ENCODE measurements at regions not wholly inside any gene's neighbourhood (a gene's known extent, or its start where the extent isn't known, plus 50 kb on each side); places are given as distances from the start of the nearest gene placed in this dataset.

GRCh38 chr12:84603484-84604248 is 308.9 kb downstream of the SLC6A15 start:
- peaks cover 7% of the 10 kb centered on the region for H3K36me3 ChIP-seq (replicated peaks; ENCODE audit: low read depth, low read length)
- no peaks in the 10 kb centered on the region for H3K79me2 ChIP-seq (ENCODE audit: low read length)
- peaks cover 5% of the 10 kb centered on the region; the same call in 1 of the 2 replicates for H3K9me3 ChIP-seq (ENCODE audit: insufficient read depth, low read length)
- peaks cover 26% of the 10 kb centered on the region for H3K4me1 ChIP-seq (ENCODE audit: low read length)
- peak overlapping the region; percentile 59 for H3K4me2 ChIP-seq (ENCODE audit: low read length)
- no peak for TF ChIP-seq EZH2phosphoT487 (IDR thresholded peaks at IDR 0.05; ENCODE audit: low read depth)
- no peak for TF ChIP-seq CTCF (IDR thresholded peaks at IDR 0.05; ENCODE audit: low read depth, low read length)
- 0 out of 2 replicates have a peak overlapping the region, but pooled peaks have one; percentile 29 for H2AFZ ChIP-seq (ENCODE audit: low read depth, low read length)
- H3K4me3 ChIP-seq (ENCODE audit: low read length), result peak overlapping the region; percentile 23
- H3K9ac ChIP-seq (ENCODE audit: low read length), result no peak overlapping the region
- H4K20me1 ChIP-seq (ENCODE audit: insufficient read depth, low read length), result no peaks in the 10 kb centered on the region
- no peaks in the 10 kb centered on the region for H3K27me3 ChIP-seq (ENCODE audit: low read depth, low read length)
- peak overlapping the region; percentile 33 for H3K27ac ChIP-seq (ENCODE audit: low read length)

DNA sequence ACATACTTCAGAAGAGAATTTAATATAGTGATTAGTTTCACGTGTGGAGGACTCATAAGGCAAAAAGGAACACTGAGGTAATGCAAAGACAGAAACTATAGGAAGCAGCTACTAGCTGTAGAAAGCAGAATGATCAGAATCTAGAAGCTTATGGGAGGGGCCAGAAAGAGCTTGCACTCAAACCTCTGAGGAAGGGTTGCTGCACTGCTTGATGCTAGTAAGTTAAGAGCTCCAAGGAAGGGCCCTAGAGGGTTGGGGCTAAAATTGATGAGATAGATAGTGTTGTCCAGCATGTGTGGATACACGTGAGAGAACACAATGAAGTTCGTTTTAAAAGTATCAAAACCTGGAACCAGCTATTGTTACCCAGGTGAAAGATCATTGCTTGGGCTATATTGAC is 311.1 kb downstream of the SLC6A15 start:
- H3K4me2 ChIP-seq (ENCODE audit: low read length), result no peak overlapping the region
- H3K9ac ChIP-seq (ENCODE audit: low read length), result no peak overlapping the region
- H3K4me1 ChIP-seq (ENCODE audit: low read length), result peaks cover 26% of the 10 kb centered on the region
- TF ChIP-seq CTCF (IDR thresholded peaks at IDR 0.05; ENCODE audit: low read depth, low read length) (no peak), EZH2phosphoT487 (IDR thresholded peaks at IDR 0.05; ENCODE audit: low read depth) (no peak)
- no peaks in the 10 kb centered on the region for H4K20me1 ChIP-seq (ENCODE audit: insufficient read depth, low read length)
- no peak overlapping the region for H3K27ac ChIP-seq (ENCODE audit: low read length)
- no peaks in the 10 kb centered on the region for H3K79me2 ChIP-seq (ENCODE audit: low read length)
- no peak overlapping the region for H3K4me3 ChIP-seq (ENCODE audit: low read length)
- peaks cover 7% of the 10 kb centered on the region for H3K36me3 ChIP-seq (replicated peaks; ENCODE audit: low read depth, low read length)
- H3K9me3 ChIP-seq (ENCODE audit: insufficient read depth, low read length), result peaks cover 5% of the 10 kb centered on the region; the same call in 1 of the 2 replicates
- H3K27me3 ChIP-seq (ENCODE audit: low read depth, low read length), result no peaks in the 10 kb centered on the region
- H2AFZ ChIP-seq (ENCODE audit: low read depth, low read length), result no peak overlapping the region

DNA sequence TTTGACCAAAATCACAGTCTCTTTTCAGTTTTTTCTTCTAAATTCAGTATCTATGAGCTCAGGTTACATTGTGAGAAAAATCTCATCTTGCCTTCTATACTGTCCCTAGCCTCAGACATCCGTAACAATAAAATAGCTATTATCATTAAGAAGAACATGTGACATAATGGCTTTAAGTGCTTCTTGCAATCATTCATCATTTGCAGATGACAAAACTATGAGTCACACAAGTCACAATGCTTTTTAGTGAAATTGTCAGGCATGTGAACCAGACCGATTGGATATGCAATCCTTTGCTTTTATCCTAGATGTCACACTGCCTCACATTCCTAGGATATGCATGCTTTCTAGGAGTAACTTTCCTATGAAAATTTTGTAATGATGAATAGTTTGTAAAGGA is 313.1 kb downstream of the SLC6A15 start:
- Histone ChIP-seq H3K4me2 (ENCODE audit: low read length) (no peak overlapping the region), H3K9me3 (ENCODE audit: insufficient read depth, low read length) (peaks cover 5% of the 10 kb centered on the region; the same call in 1 of the 2 replicates), H3K79me2 (ENCODE audit: low read length) (no peaks in the 10 kb centered on the region), H3K4me3 (ENCODE audit: low read length) (no peak overlapping the region), H3K4me1 (ENCODE audit: low read length) (peaks cover 26% of the 10 kb centered on the region), H4K20me1 (ENCODE audit: insufficient read depth, low read length) (no peaks in the 10 kb centered on the region), H2AFZ (ENCODE audit: low read depth, low read length) (no peak overlapping the region), H3K27me3 (ENCODE audit: low read depth, low read length) (no peaks in the 10 kb centered on the region), H3K9ac (ENCODE audit: low read length) (no peak overlapping the region), H3K27ac (ENCODE audit: low read length) (no peak overlapping the region), H3K36me3 (replicated peaks; ENCODE audit: low read depth, low read length) (peaks cover 7% of the 10 kb centered on the region)
- TF ChIP-seq CTCF (IDR thresholded peaks at IDR 0.05; ENCODE audit: low read depth, low read length), result no peak
- TF ChIP-seq EZH2phosphoT487 (IDR thresholded peaks at IDR 0.05; ENCODE audit: low read depth), result no peak

GRCh38 chr12:84596266-84596665 is 316.3 kb downstream of the SLC6A15 start:
- no peaks in the 10 kb centered on the region for H3K4me1 ChIP-seq (ENCODE audit: low read length)
- TF ChIP-seq CTCF (IDR thresholded peaks at IDR 0.05; ENCODE audit: low read depth, low read length), result no peak
- no peak for TF ChIP-seq EZH2phosphoT487 (IDR thresholded peaks at IDR 0.05; ENCODE audit: low read depth)
- no peak overlapping the region for H2AFZ ChIP-seq (ENCODE audit: low read depth, low read length)

More at GRCh38 chr12:84596266-84596665, 316.3 kb downstream of the SLC6A15 start:
- Histone ChIP-seq H3K4me3 (ENCODE audit: low read length) (no peak overlapping the region), H3K79me2 (ENCODE audit: low read length) (no peaks in the 10 kb centered on the region), H4K20me1 (ENCODE audit: insufficient read depth, low read length) (no peaks in the 10 kb centered on the region), H3K27ac (ENCODE audit: low read length) (no peak overlapping the region), H3K4me2 (ENCODE audit: low read length) (no peak overlapping the region), H3K27me3 (ENCODE audit: low read depth, low read length) (no peaks in the 10 kb centered on the region), H3K36me3 (replicated peaks; ENCODE audit: low read depth, low read length) (no peaks in the 10 kb centered on the region), H3K9me3 (ENCODE audit: insufficient read depth, low read length) (no peaks in the 10 kb centered on the region), H3K9ac (ENCODE audit: low read length) (no peak overlapping the region)
